HepG2 (cell line): ENCODE measurements at regions not wholly inside any gene's neighbourhood (a gene's known extent, or its start where the extent isn't known, plus 50 kb on each side); places are given as distances from the start of the nearest gene placed in this dataset.

Experiments used
- ATAC-seq: fragments of 200-7000 bp; cut with Tn5 transposase; 3 replicates; pipeline ENCODE4 v1.9.1; 2020; ENCODE audit warnings: mild to moderate bottlenecking, moderate library complexity
- BruUV-seq: library from RNA; stranded (reverse); fragments of 400-500 nt; replicated peaks from 2 replicates; lab custom pipeline; 2021; lab: Mats Ljungman, UMichigan
- CTCF ChIA-PET: fragments of 300-600 bp; formaldehyde crosslinking; extraction: SDS; loops from one replicate; lab custom pipeline; 2021; ENCODE audit warnings: low total read pairs, inconsistent platforms, low intra/inter-chr PET ratio; lab: Yijun Ruan, JAX
- POLR2A ChIA-PET: fragments of 350-600 bp; sonication (Branson Sonifier 250); formaldehyde crosslinking; loops from one replicate; lab custom pipeline; 2020; ENCODE audit warnings: antibody characterized with exemption, inconsistent platforms; lab: Yijun Ruan, JAX
- DNase-seq: peaks from one replicate; pipeline ENCODE4 v3.0.0-alpha.2; 2015; ENCODE audit warnings: low spot score
- FAIRE-seq: peaks from 3 replicates; lab custom pipeline; 2011; peaks lifted over from hg19 to GRCh38; lab: Jason Lieb, UNC
- H2AFZ ChIP-seq: one replicate; pipeline ENCODE4 v1.6.1; 2011; ENCODE audit warnings: low read length, inconsistent platforms
- H3K27ac ChIP-seq: fragments of 300-600 bp; 3 replicates; pipeline ENCODE4 v1.8.0; 2011; ENCODE audit warnings: mixed run types, mild to moderate bottlenecking, mixed read lengths, low read length, inconsistent platforms; ENCODE audit not compliant: insufficient read depth; ENCODE audit errors: extremely low read length
- H3K27me3 ChIP-seq, 2 experiments: fragments of 200-600 bp in 1 of 2; 2 replicates in 1 of 2; 3 replicates in 1 of 2; pipeline versions ENCODE4 v1.6.0 to v1.8.0; 2011; ENCODE audit warnings: low read length in 2 of 2, mild to moderate bottlenecking in 2 of 2, moderate library complexity in 2 of 2, inconsistent platforms in 1 of 2; ENCODE audit not compliant: insufficient read depth in 2 of 2, control insufficient read depth in 1 of 2
- H3K36me3 ChIP-seq, 2 experiments: fragments of 200-600 bp in 1 of 2; replicated peaks in 1 of 2; 2 replicates in 1 of 2; 3 replicates in 1 of 2; pipeline versions ENCODE4 v1.5.1 to v1.8.0; 2011; ENCODE audit warnings: low read length in 2 of 2, inconsistent platforms in 1 of 2; ENCODE audit not compliant: insufficient read depth in 2 of 2, control insufficient read depth in 1 of 2
- H3K4me1 ChIP-seq: 2 replicates; pipeline ENCODE4 v1.5.1; 2012; ENCODE audit warnings: low read length, inconsistent platforms; ENCODE audit not compliant: insufficient read depth
- H3K4me2 ChIP-seq: 2 replicates; pipeline ENCODE4 v1.6.0; 2011; ENCODE audit warnings: low read depth, low read length, inconsistent platforms
- H3K4me3 ChIP-seq, 3 experiments: fragments of 200-600 bp in 1 of 3; sonication (generic), shearing (Covaris generic) in 1 of 3; replicated peaks in 1 of 3; 2 replicates each; pipeline ENCODE4 v1.5.1; 2011 to 2016; ENCODE audit warnings: low read length in 3 of 3, inconsistent platforms in 2 of 3, low read depth in 2 of 3, mild to moderate bottlenecking in 2 of 3, control low read depth in 1 of 3, mixed read lengths in 1 of 3; ENCODE audit not compliant: insufficient read depth in 1 of 3
- H3K79me2 ChIP-seq: one replicate; pipeline ENCODE4 v1.6.1; 2011; ENCODE audit warnings: low read length, inconsistent platforms; ENCODE audit not compliant: insufficient read depth
- H3K9ac ChIP-seq: 2 replicates; pipeline ENCODE4 v1.6.0; 2011; ENCODE audit warnings: mild to moderate bottlenecking, low read depth, low read length, inconsistent platforms; ENCODE audit not compliant: insufficient read depth
- H3K9me3 ChIP-seq: 2 replicates; pipeline ENCODE4 v1.5.1; 2012; ENCODE audit warnings: mild to moderate bottlenecking, low read length
- H4K20me1 ChIP-seq: 2 replicates; pipeline ENCODE4 v1.6.0; 2011; ENCODE audit warnings: inconsistent platforms, mild to moderate bottlenecking, low read length, moderate library complexity; ENCODE audit not compliant: insufficient read depth
- BCL6 ChIP-seq: IDR thresholded peaks from 2 replicates; pipeline ENCODE4 v1.6.1; 2016; ENCODE audit warnings: missing genetic modification reagents, missing compliant biosample characterization
- CEBPB ChIP-seq: IDR thresholded peaks from 2 replicates; pipeline ENCODE4 v1.6.1; 2011; ENCODE audit warnings: low read depth, low read length, improper control_type of control experiment, borderline replicate concordance
- FOSL2 ChIP-seq: sonication (generic); formaldehyde crosslinking; IDR thresholded peaks from 2 replicates; pipeline ENCODE4 v1.4.0; 2020; ENCODE audit warnings: missing genetic modification reagents
- FOXJ3 ChIP-seq: sonication (generic); formaldehyde crosslinking; IDR thresholded peaks from 2 replicates; pipeline ENCODE4 v1.4.0; 2020; ENCODE audit warnings: missing genetic modification reagents, mild to moderate bottlenecking, borderline replicate concordance
- MED1 ChIP-seq: sonication (generic); formaldehyde crosslinking; IDR thresholded peaks from 2 replicates; pipeline ENCODE4 v1.4.0; 2020; ENCODE audit warnings: missing genetic modification reagents
- MIER2 ChIP-seq: IDR thresholded peaks from 2 replicates; pipeline ENCODE4 v1.6.1; 2016; ENCODE audit warnings: missing biosample characterization, missing genetic modification reagents
- NFE2L2 ChIP-seq: fragments of 150-350 bp; IDR thresholded peaks from 2 replicates; pipeline ENCODE4 v1.6.1; 2014; ENCODE audit warnings: low read length
- NR2F1 ChIP-seq, 2 experiments: fragments of 450-650 bp in 1 of 2; formaldehyde crosslinking in 1 of 2; IDR thresholded peaks; 2 replicates each; pipeline versions ENCODE4 v1.5.0 to v1.6.1; 2016 to 2020; ENCODE audit warnings: mild to moderate bottlenecking in 1 of 2, missing compliant biosample characterization in 1 of 2, missing genetic modification reagents in 1 of 2, moderate library complexity in 1 of 2
- POGZ ChIP-seq: sonication (generic); formaldehyde crosslinking; IDR thresholded peaks from 2 replicates; pipeline ENCODE4 v1.4.0; 2020; ENCODE audit warnings: mild to moderate bottlenecking, missing genetic modification reagents
- SOX13 ChIP-seq, 3 experiments: fragments of 450-650 bp in 1 of 3; sonication (generic) in 1 of 3; formaldehyde crosslinking in 1 of 3; IDR thresholded peaks in 2 of 3; conservative IDR thresholded peaks in 1 of 3; 2 replicates each; pipeline versions ENCODE4 v1.5.0 to v1.6.1; 2016 to 2020; ENCODE audit warnings: antibody characterized with exemption in 1 of 3, mild to moderate bottlenecking in 1 of 3, missing compliant biosample characterization in 1 of 3, missing genetic modification reagents in 1 of 3, moderate library complexity in 1 of 3
- WIZ ChIP-seq: sonication (generic); formaldehyde crosslinking; IDR thresholded peaks from 2 replicates; pipeline ENCODE4 v1.5.1; 2020; ENCODE audit warnings: mild to moderate bottlenecking, missing genetic modification reagents
- XBP1 ChIP-seq: sonication (generic); formaldehyde crosslinking; IDR thresholded peaks from 2 replicates; pipeline ENCODE4 v1.5.0; 2020; ENCODE audit warnings: missing genetic modification reagents
- ZNF644 ChIP-seq: IDR thresholded peaks from 2 replicates; pipeline ENCODE4 v1.6.1; 2016; ENCODE audit warnings: low read depth
- ZNF749 ChIP-seq: sonication (generic); formaldehyde crosslinking; IDR thresholded peaks from 2 replicates; pipeline ENCODE4 v1.8.0; 2022; ENCODE audit warnings: mild to moderate bottlenecking, missing genetic modification reagents, moderate library complexity, borderline replicate concordance
- WGBS: methylation state at CpG from one replicate; pipeline ENCODE4 v1.1.6; 2017; ENCODE audit warnings: low lambda C conversion rate; 5-methylcytosine and 5-hydroxymethylcytosine counted together
- in situ Hi-C: cut with HindIII; loops from 2 replicates; pipeline ENCODE4 v1.10.0; 2017; ENCODE audit warnings: low pct_unique_long_range_greater_than_20kb; ENCODE audit not compliant: extremely low pct_ligation_motif_present
- intact Hi-C: fragments of 100-400 bp; cut with micrococcal nuclease; formaldehyde crosslinking; loops from one replicate; pipeline ENCODE4 v1.10.0; 2022; ENCODE audit not compliant: unreplicated experiment
- TF ChIP-seq, protein P1 (sequence below): sonication (generic); formaldehyde crosslinking; IDR thresholded peaks from 2 replicates; pipeline ENCODE4 v1.5.0; 2020; ENCODE audit warnings: mild to moderate bottlenecking, missing genetic modification reagents
- TF ChIP-seq, protein P2 (sequence below): IDR thresholded peaks from 2 replicates; pipeline ENCODE4 v1.6.1; 2016
- TF ChIP-seq, protein P3 (sequence below): IDR thresholded peaks from 2 replicates; pipeline ENCODE4 v1.6.1; 2016; ENCODE audit warnings: low read depth
- TF ChIP-seq, protein P4 (sequence below): IDR thresholded peaks from 2 replicates; pipeline ENCODE4 v1.6.1; 2012; ENCODE audit warnings: low read depth, low read length, improper control_type of control experiment

DNA sequence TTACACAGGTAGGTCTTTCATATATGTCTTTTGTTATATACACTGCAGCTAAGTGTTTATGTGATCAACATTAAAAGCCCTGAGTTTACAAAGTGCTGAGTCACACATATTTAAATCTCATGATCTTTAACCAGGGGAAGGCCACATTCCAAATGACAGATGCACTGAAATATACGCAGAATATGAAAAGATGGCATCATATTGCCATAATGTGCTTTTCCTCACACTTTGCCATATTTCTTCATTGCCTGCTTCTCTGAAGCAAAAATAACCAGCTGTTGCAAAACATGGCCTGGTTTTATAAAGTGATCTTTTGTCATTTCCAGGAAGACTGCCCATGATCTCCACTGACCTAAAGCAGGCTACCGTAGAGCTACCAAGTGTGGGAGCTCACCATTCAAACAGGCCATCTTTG, 93.5 kb upstream of the MAPRE2 start:
- Histone ChIP-seq H3K79me2 (no peaks in the 10 kb centered on the region), H3K27me3 (no peaks in the 10 kb centered on the region), H3K36me3 (no peaks in the 10 kb centered on the region), H4K20me1 (no peaks in the 10 kb centered on the region), H2AFZ (peak overlapping the region; percentile 49), H3K9ac (peak overlapping the region; percentile 37), H3K27ac (peak overlapping the region; percentile 50), H3K4me2 (peak overlapping the region; percentile 50), H3K4me1 (peaks cover 40% of the 10 kb centered on the region), H3K4me3 (no peak overlapping the region), H3K9me3 (no peaks in the 10 kb centered on the region)
- in situ Hi-C loops (no loop called here), intact Hi-C loops (no loop called here)
- FAIRE-seq (no peak), DNase-seq (peak; percentile 66), ATAC-seq (peak; percentile 81)
- ChIA-PET CTCF (no interaction called here), POLR2A (interaction anchor here (1.0 to 1.1 kb wide), 2 partner anchors 10 to 19 kb away, joined by 5 to 8 read pairs; no protein-coding TSS in a partner anchor)
- BruUV-seq, result no TSS peak
- whole genome bisulfite sequencing, result 26% methylated on average over 2 of the region's 2 CpGs
- TF ChIP-seq WIZ (CRISPR knock-in tag), result no peak
- TF ChIP-seq, protein P1, sequence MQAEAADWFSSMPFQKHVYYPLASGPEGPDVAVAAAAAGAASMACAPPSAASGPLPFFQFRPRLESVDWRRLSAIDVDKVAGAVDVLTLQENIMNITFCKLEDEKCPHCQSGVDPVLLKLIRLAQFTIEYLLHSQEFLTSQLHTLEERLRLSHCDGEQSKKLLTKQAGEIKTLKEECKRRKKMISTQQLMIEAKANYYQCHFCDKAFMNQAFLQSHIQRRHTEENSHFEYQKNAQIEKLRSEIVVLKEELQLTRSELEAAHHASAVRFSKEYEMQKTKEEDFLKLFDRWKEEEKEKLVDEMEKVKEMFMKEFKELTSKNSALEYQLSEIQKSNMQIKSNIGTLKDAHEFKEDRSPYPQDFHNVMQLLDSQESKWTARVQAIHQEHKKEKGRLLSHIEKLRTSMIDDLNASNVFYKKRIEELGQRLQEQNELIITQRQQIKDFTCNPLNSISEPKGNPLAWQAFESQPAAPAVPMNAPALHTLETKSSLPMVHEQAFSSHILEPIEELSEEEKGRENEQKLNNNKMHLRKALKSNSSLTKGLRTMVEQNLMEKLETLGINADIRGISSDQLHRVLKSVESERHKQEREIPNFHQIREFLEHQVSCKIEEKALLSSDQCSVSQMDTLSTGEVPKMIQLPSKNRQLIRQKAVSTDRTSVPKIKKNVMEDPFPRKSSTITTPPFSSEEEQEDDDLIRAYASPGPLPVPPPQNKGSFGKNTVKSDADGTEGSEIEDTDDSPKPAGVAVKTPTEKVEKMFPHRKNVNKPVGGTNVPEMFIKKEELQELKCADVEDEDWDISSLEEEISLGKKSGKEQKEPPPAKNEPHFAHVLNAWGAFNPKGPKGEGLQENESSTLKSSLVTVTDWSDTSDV, result no peak
- TF ChIP-seq NR2F1 (CRISPR knock-in tag; IDR thresholded peaks at IDR 0.05), result 0 out of 4 replicates have a peak, but pooled peaks of 1 of the 2 experiments have one; percentile 26
- TF ChIP-seq XBP1 (CRISPR knock-in tag), result no peak
- peak; percentile 26; the same call in 1 of the 2 replicates for TF ChIP-seq POGZ
- TF ChIP-seq, protein P2, sequence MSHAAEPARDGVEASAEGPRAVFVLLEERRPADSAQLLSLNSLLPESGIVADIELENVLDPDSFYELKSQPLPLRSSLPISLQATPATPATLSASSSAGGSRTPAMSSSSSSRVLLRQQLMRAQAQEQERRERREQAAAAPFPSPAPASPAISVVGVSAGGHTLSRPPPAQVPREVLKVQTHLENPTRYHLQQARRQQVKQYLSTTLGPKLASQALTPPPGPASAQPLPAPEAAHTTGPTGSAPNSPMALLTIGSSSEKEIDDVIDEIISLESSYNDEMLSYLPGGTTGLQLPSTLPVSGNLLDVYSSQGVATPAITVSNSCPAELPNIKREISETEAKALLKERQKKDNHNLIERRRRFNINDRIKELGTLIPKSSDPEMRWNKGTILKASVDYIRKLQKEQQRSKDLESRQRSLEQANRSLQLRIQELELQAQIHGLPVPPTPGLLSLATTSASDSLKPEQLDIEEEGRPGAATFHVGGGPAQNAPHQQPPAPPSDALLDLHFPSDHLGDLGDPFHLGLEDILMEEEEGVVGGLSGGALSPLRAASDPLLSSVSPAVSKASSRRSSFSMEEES (CRISPR knock-in tag), result peak; percentile 57; the same call in 1 of the 2 replicates
- peak; percentile 8; the same call in 1 of the 2 replicates for TF ChIP-seq MIER2 (CRISPR knock-in tag)
- peak; percentile 92 for TF ChIP-seq CEBPB
- TF ChIP-seq BCL6 (CRISPR knock-in tag), result peak; percentile 53; the same call in 1 of the 2 replicates
- TF ChIP-seq FOXJ3, result peak; percentile 38; the same call in 1 of the 2 replicates
- peak; percentile 88 for TF ChIP-seq ZNF644 (CRISPR knock-in tag)
- TF ChIP-seq, protein P3, sequence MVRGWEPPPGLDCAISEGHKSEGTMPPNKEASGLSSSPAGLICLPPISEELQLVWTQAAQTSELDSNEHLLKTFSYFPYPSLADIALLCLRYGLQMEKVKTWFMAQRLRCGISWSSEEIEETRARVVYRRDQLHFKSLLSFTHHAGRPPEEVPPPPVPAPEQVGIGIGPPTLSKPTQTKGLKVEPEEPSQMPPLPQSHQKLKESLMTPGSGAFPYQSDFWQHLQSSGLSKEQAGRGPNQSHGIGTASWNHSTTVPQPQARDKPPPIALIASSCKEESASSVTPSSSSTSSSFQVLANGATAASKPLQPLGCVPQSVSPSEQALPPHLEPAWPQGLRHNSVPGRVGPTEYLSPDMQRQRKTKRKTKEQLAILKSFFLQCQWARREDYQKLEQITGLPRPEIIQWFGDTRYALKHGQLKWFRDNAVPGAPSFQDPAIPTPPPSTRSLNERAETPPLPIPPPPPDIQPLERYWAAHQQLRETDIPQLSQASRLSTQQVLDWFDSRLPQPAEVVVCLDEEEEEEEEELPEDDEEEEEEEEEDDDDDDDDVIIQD (CRISPR knock-in tag), result peak; percentile 43; the same call in 1 of the 2 replicates
- TF ChIP-seq NFE2L2, result peak; percentile 98
- TF ChIP-seq FOSL2 (CRISPR knock-in tag), result peak; percentile 65; the same call in 1 of the 2 replicates
- peak; percentile 54; the same call in 1 of the 2 replicates for TF ChIP-seq MED1 (CRISPR knock-in tag)
- no peak for TF ChIP-seq SOX13 (IDR thresholded peaks at IDR 0.05)
- TF ChIP-seq SOX13 (CRISPR knock-in tag; conservative IDR thresholded peaks at IDR 0.05 in 1 of 2, IDR thresholded peaks at IDR 0.05 in 1 of 2), result peak in 1 of 2 experiments; percentile 9; a peak in 1 of 4 replicates
- TF ChIP-seq, protein P4, sequence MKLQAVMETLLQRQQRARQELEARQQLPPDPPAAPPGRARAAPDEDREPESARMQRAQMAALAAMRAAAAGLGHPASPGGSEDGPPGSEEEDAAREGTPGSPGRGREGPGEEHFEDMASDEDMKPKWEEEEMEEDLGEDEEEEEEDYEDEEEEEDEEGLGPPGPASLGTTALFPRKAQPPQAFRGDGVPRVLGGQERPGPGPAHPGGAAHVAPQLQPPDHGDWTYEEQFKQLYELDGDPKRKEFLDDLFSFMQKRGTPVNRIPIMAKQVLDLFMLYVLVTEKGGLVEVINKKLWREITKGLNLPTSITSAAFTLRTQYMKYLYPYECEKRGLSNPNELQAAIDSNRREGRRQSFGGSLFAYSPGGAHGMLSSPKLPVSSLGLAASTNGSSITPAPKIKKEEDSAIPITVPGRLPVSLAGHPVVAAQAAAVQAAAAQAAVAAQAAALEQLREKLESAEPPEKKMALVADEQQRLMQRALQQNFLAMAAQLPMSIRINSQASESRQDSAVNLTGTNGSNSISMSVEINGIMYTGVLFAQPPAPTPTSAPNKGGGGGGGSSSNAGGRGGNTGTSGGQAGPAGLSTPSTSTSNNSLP, result peak; percentile 77
- no peak for TF ChIP-seq ZNF749 (CRISPR knock-in tag)
